ENCODE measurements at regions not wholly inside any gene's neighbourhood (a gene's known extent, or its start where the extent isn't known, plus 50 kb on each side); places are given as distances from the start of the nearest gene placed in this dataset.

- no peak for TF ChIP-seq CTCF (IDR thresholded peaks at IDR 0.05)
- TF ChIP-seq POLR2A (IDR thresholded peaks at IDR 0.05), result no peak
- no peak for TF ChIP-seq POLR2AphosphoS5 (IDR thresholded peaks at IDR 0.05)
- TF ChIP-seq EP300 (IDR thresholded peaks at IDR 0.05), result no peak
Observed at GRCh38 chr15:29429584-29429983, 160.0 kb upstream of the NSMCE3 start.

All from upper lobe of left lung (tissue), 4 donors.